Pons (tissue), 1 donor: ENCODE measurements at regions not wholly inside any gene's neighbourhood (a gene's known extent, or its start where the extent isn't known, plus 50 kb on each side); places are given as distances from the start of the nearest gene placed in this dataset.
"Not testable (repeated sequence)": the region's sequence is repeated elsewhere in the genome, so short reads cannot be mapped to it uniquely, and the experiment has no call there.

ENCODE experiments used
- DNase-seq: peaks from one replicate; pipeline ENCODE4 v3.0.0-alpha.2; 2016; ENCODE audit warnings: low spot score

GRCh38 chr13:104532132-104532531 is 1465.9 kb upstream of the SLC10A2 start:
- no peak for DNase-seq

DNA sequence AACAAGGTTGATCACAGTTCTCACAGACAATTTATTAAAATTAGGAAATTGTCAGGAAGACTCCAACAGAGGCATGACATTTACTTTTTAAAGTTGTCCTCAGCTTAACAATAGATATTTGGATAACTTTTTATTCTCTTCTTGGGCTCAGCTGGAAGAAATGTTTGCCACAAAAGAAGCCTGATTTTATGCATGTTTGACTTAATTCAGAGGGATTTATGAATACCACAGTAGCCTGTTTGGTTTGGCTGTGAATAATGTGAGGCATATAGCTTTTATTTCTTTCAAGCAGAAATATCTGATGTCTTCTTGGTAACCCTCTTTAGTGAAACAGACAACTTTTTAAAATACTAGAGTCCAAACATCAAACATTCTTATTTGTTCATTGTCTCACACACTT is 1464.5 kb upstream of the SLC10A2 start:
- DNase-seq, result no peak

GRCh38 chr13:104526561-104526960 is 1460.3 kb upstream of the SLC10A2 start:
- DNase-seq, result no peak

GRCh38 chr13:104525467-104525866 is 1459.2 kb upstream of the SLC10A2 start:
- no peak for DNase-seq

- no peak for DNase-seq
Observed at GRCh38 chr13:104522235-104523072, 1456.2 kb upstream of the SLC10A2 start.

DNA sequence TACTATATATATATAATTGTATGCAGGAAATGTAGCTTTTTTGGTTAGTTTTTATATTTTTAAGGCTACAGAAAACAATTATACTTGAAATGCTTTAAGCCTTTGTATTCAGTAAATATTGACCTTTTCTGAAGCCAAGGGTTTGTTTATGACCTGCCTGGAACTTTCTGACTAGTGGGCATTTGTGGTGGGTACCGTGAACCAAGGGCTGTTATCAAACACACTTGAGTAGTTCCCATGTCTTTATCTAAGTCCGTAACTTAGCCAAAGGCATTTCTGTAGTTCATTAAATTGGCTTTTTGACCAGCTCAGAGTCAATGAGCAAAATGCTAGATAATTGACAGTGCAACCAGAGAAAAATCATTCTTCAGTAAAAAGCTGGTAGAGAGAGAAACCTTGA is 1444.2 kb upstream of the SLC10A2 start:
- no peak for DNase-seq

- DNase-seq, result not testable (repeated sequence)
Observed at GRCh38 chr13:104493502-104493901, 1427.3 kb upstream of the SLC10A2 start.

DNA sequence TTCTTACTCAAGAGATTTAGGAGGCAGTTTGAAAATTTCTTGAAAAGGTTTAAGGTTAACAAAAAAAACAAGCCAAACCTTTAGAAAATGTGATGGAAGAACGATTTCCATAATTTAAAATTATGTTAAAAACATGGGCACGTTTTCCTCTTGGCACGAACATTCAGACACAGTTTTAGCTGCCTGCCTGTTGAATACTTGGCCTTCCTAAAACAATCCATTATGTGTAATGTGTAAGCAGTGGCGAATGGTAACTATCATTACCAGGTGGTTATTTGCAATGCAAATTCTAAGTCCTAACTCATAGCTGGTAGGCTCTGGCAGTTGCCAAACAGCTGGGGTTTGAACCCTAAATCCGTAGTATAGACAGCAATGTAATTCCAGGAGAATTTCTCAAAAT is 1425.7 kb upstream of the SLC10A2 start:
- DNase-seq, result peak; percentile 61

DNA sequence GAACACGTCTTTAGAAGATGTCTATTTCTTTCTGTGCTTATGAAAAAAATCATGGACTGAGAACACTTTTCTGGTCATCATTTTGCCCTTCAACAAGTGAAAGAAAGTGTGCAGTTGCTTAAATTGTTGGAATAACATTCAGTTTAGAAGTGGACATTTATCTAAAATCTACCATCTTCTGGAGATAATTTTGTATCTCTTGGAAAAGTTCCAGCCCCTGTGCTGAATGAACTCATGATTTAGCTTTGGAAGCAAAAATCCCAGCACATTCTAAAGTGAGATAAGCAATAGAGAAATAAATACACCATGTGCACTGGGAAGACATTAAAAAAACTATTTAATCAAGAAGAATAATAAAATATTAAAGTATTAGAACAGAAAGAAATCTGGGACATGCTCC is 1420.8 kb upstream of the SLC10A2 start:
- DNase-seq, result no peak

- no peak for DNase-seq
Observed at GRCh38 chr13:104485571-104485970, 1419.4 kb upstream of the SLC10A2 start.

DNA sequence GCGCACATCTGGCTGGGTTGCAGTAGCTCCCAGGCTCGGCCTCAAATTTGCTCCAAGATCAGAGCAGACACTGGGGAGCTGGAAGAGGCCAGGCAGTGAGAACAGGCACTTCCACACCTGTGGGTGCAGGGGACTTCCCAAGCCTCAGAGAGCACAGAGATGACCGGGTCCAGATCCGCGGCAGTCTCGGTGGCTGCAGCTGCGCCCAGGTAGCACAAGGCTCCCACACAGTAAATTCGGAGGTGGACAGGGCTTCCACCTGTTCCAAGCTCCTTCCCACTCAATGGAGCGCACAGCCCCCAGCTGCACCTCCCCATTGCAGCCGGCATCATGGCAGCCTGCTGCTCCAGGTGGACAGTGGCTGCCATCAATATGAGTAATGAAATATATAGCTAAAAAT is 1417.4 kb upstream of the SLC10A2 start:
- no peak for DNase-seq

- DNase-seq, result no peak
Observed at GRCh38 chr13:104477261-104477660, 1411.0 kb upstream of the SLC10A2 start.

GRCh38 chr13:104473936-104474335 is 1407.7 kb upstream of the SLC10A2 start:
- DNase-seq, result no peak

DNA sequence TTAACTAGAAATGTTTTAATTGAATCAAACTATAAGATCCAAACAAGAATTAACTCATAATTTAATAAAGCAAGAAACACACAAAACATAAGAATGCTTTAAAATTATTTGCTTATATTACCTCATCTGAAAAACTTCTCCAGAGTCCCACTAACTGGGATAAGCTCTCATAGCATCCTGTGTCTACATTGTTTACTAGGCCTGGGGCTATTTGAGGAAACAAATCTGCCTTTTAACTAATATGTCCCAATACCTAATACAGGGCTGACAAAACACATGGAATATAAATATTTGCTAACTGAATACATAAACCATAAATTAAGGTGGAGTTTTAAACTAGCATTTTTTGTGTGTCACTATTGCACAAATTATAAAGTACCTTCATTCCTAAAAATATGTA is 1399.8 kb upstream of the SLC10A2 start:
- no peak for DNase-seq

- no peak for DNase-seq
Observed at GRCh38 chr13:104461049-104461448, 1394.8 kb upstream of the SLC10A2 start.

GRCh38 chr13:104460554-104460953 is 1394.3 kb upstream of the SLC10A2 start:
- no peak for DNase-seq

DNA sequence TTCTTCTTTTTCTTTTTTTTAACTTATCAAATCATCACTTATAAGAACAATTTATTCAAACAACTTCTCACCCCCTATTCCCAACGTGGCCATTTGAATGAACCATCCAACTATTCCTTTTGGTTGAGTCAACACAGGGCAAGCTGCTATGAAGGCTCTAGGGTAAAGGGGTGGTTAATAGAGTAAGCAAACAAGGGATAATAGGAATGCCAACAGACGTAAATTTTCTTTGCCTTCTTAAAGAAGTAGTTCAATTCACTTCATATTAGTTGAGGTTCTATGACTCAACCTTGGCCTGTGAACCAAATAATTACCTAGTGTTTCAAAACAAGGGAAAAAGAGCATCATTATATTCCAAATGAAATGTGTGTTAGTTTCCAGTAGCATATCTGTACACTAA is 1383.8 kb upstream of the SLC10A2 start:
- DNase-seq, result no peak

- no peak for DNase-seq
Observed at GRCh38 chr13:104447348-104447747, 1381.1 kb upstream of the SLC10A2 start.

DNA sequence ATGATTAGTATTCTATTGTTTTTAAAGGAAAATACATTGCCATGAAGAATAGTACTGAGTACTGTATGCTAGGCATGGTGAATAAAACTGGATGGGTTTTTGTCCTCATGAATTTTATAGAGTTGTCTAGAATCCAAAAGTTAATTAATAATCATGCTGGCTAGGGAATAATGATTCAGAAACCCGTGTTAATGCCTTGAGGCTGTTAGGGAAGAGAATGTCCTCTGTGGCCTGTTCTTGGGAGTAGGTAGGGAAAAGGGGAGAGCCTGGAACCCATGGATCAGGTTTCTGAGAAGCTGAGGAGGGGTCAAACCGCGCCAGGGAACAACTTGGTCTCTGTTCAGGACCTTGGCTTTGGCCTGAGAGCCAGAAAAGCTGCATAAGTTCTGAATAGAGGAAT is 1376.3 kb upstream of the SLC10A2 start:
- DNase-seq, result no peak

DNA sequence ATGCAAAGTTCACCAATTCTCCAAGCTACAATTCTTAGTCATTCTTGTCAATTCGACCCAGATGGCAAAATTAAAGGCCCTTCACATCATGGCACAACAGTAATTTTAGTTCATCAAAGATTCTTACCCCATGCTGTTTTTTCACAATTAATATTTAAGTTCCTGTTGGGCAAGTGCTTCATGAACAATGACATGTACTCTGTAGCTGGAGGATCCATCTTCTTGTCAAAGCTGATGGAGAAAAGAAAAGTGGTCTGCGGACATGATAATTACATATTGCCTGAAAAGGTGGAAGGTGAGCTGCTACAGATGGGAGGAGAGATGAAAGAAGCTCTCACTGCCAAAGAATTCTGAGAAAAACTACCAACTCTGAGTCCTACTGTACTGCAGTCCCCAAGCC is 1370.3 kb upstream of the SLC10A2 start:
- DNase-seq, result no peak

- DNase-seq, result no peak
Observed at GRCh38 chr13:104431895-104432294, 1365.7 kb upstream of the SLC10A2 start.

- DNase-seq, result no peak
Observed at GRCh38 chr13:104426435-104426834, 1360.2 kb upstream of the SLC10A2 start.

DNA sequence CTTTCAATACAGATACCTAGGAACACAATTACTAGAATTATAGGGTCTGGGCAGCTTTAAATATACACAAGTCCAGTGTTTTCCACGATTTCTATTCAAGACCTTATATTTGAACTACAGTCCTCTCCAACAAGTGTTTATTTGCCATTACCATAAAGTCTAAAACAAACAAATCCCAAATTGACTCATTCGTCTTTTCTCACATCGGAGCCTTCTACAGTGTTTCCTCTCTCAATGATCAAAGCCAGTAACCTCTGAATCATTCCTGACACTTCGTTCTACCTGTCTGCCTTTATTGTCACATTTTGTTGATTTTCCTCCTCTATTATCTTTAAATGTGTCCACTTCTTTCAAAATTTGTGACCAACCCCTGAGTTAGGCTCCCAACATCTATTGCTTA is 1356.5 kb upstream of the SLC10A2 start:
- DNase-seq, result no peak

DNA sequence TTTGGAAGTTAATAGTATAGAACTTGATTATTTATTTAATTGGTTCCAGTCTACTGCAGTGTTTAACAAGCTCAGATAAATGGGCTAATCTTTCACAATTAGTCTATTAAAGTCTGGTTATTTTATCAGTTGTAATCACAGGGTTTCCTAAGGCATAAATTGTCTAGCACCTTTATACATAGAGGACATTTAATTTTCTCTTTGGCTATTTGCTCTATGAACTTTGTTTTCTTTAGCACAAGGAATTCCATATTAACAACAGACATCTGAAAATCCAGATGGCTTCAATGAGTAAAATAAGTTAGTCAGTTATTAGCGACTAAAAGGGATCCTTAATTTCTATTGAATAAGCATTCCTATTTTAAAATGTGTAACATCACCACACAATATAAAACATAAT is 1350.8 kb upstream of the SLC10A2 start:
- no peak for DNase-seq
